KMS-11 (cell line): ENCODE measurements at regions not wholly inside any gene's neighbourhood (a gene's known extent, or its start where the extent isn't known, plus 50 kb on each side); places are given as distances from the start of the nearest gene placed in this dataset.

Experiments used
- H2AFZ ChIP-seq: fragments of 200-600 bp; sonication (generic); 2 replicates; pipeline ENCODE4 v1.6.1; 2016; ENCODE audit warnings: antibody characterized with exemption, mixed run types, low read depth
- H3K27ac ChIP-seq: fragments of 200-600 bp; sonication (generic); 2 replicates; pipeline ENCODE4 v1.6.1; 2016; ENCODE audit warnings: mild to moderate bottlenecking, mixed run types
- H3K27me3 ChIP-seq: fragments of 200-600 bp; sonication (generic); 2 replicates; pipeline ENCODE4 v1.6.1; 2017; ENCODE audit warnings: mild to moderate bottlenecking, low read depth, mixed run types, moderate library complexity; ENCODE audit not compliant: insufficient read depth
- H3K36me3 ChIP-seq: fragments of 200-600 bp; sonication (generic); 2 replicates; pipeline ENCODE4 v1.6.1; 2017; ENCODE audit warnings: mild to moderate bottlenecking, mixed run types; ENCODE audit not compliant: insufficient read depth
- H3K4me1 ChIP-seq: fragments of 200-600 bp; sonication (generic); 2 replicates; pipeline ENCODE4 v1.6.1; 2016; ENCODE audit warnings: mild to moderate bottlenecking, low read depth, mixed run types; ENCODE audit not compliant: poor library complexity, severe bottlenecking
- H3K4me2 ChIP-seq: fragments of 200-600 bp; sonication (generic); 2 replicates; pipeline ENCODE4 v1.7.0; 2016; ENCODE audit warnings: mild to moderate bottlenecking, mixed run types
- H3K4me3 ChIP-seq: fragments of 200-600 bp; sonication (generic); IDR thresholded peaks from 2 replicates; pipeline ENCODE4 v1.6.1; 2017; ENCODE audit warnings: low read depth, low read length, mixed read lengths; ENCODE audit not compliant: insufficient read depth
- H3K79me2 ChIP-seq: fragments of 200-600 bp; sonication (generic); 2 replicates; pipeline ENCODE4 v1.6.1; 2016; ENCODE audit warnings: low read depth, mixed run types; ENCODE audit not compliant: insufficient read depth
- H3K9ac ChIP-seq: fragments of 200-600 bp; sonication (generic); 2 replicates; pipeline ENCODE4 v1.6.1; 2016; ENCODE audit warnings: mild to moderate bottlenecking, mixed run types
- H4K20me1 ChIP-seq: fragments of 200-600 bp; sonication (generic); 2 replicates; pipeline ENCODE4 v1.6.1; 2016; ENCODE audit warnings: mild to moderate bottlenecking, mixed run types; ENCODE audit not compliant: insufficient read depth
- CTCF ChIP-seq: fragments of 200-600 bp; sonication (generic); conservative IDR thresholded peaks from 2 replicates; pipeline ENCODE4 v1.6.1; 2017; ENCODE audit warnings: low read depth, mild to moderate bottlenecking, antibody characterized with exemption, low read length, moderate library complexity, mixed read lengths

GRCh38 chr5:173727839-173728778 lies 111.7 kb upstream of the BOD1 start:
- Histone ChIP-seq H3K36me3 (no peaks in the 10 kb centered on the region), H3K9ac (no peak overlapping the region), H3K79me2 (no peaks in the 10 kb centered on the region), H3K4me3 (no peak overlapping the region), H3K4me1 (no peaks in the 10 kb centered on the region), H4K20me1 (no peaks in the 10 kb centered on the region), H3K27ac (no peak overlapping the region), H3K27me3 (no peaks in the 10 kb centered on the region), H3K4me2 (no peak overlapping the region), H2AFZ (no peak overlapping the region)
- no peak for TF ChIP-seq CTCF

- no peaks in the 10 kb centered on the region for H3K79me2 ChIP-seq
- H3K4me3 ChIP-seq, result no peak overlapping the region
- H3K36me3 ChIP-seq, result no peaks in the 10 kb centered on the region
- H3K27me3 ChIP-seq, result no peaks in the 10 kb centered on the region
- no peaks in the 10 kb centered on the region for H4K20me1 ChIP-seq
- H3K27ac ChIP-seq, result no peak overlapping the region
- H3K9ac ChIP-seq, result no peak overlapping the region
- H3K4me1 ChIP-seq, result no peaks in the 10 kb centered on the region
- H3K4me2 ChIP-seq, result no peak overlapping the region
- TF ChIP-seq CTCF, result no peak
- H2AFZ ChIP-seq, result no peak overlapping the region
Measured at GRCh38 chr5:173729079-173729765, 112.8 kb upstream of the BOD1 start.

GRCh38 chr5:173730632-173731298 lies 114.3 kb upstream of the BOD1 start:
- Histone ChIP-seq H2AFZ (no peak overlapping the region), H3K27me3 (no peaks in the 10 kb centered on the region), H3K9ac (no peak overlapping the region), H3K27ac (no peak overlapping the region), H3K4me2 (no peak overlapping the region), H3K4me3 (no peak overlapping the region), H3K4me1 (no peaks in the 10 kb centered on the region), H3K79me2 (no peaks in the 10 kb centered on the region), H3K36me3 (no peaks in the 10 kb centered on the region), H4K20me1 (no peaks in the 10 kb centered on the region)
- no peak for TF ChIP-seq CTCF

GRCh38 chr5:173733021-173733420 lies 116.6 kb upstream of the BOD1 start:
- Histone ChIP-seq H3K79me2 (no peaks in the 10 kb centered on the region), H3K4me1 (peaks cover 18% of the 10 kb centered on the region), H3K4me3 (no peak overlapping the region), H3K4me2 (no peak overlapping the region), H4K20me1 (no peaks in the 10 kb centered on the region), H3K36me3 (no peaks in the 10 kb centered on the region), H2AFZ (no peak overlapping the region), H3K9ac (no peak overlapping the region), H3K27ac (no peak overlapping the region), H3K27me3 (no peaks in the 10 kb centered on the region)
- no peak for TF ChIP-seq CTCF
